ENCODE measurements at regions not wholly inside any gene's neighbourhood (a gene's known extent, or its start where the extent isn't known, plus 50 kb on each side); places are given as distances from the start of the nearest gene placed in this dataset.

- no peak for DNase-seq
These were observed 100.6 kb downstream of the LIPG start for GRCh38 chr18:49662506-49662905.

GRCh38 chr18:49658823-49659404, 97.1 kb downstream of the LIPG start:
- DNase-seq = no peak

GRCh38 chr18:49656073-49656692, 94.3 kb downstream of the LIPG start:
- no peak for DNase-seq

- DNase-seq = no peak
These were observed 93.6 kb downstream of the LIPG start for GRCh38 chr18:49655266-49656072.

- DNase-seq = no peak
These were observed 92.5 kb downstream of the LIPG start for GRCh38 chr18:49654347-49654746.

- no peak for DNase-seq
These were observed 91.2 kb downstream of the LIPG start for GRCh38 chr18:49652881-49653724.

- DNase-seq = no peak
These were observed 89.2 kb downstream of the LIPG start for GRCh38 chr18:49651033-49651432.

GRCh38 chr18:49650426-49650891, 88.6 kb downstream of the LIPG start:
- DNase-seq = no peak

- no peak for DNase-seq
These were observed 87.0 kb downstream of the LIPG start for GRCh38 chr18:49648811-49649210.
